Right lobe of liver (tissue), 4 donors: ENCODE measurements at regions not wholly inside any gene's neighbourhood (a gene's known extent, or its start where the extent isn't known, plus 50 kb on each side); places are given as distances from the start of the nearest gene placed in this dataset.

Experiments used
- CTCF ChIP-seq, 4 donors: fragments of 200-600 bp in 3 of 4; fragments of 450-650 bp in 1 of 4; IDR thresholded peaks; one replicate each; pipeline versions ENCODE4 v1.5.1 to v1.8.0; 2016 to 2022; ENCODE audit warnings: antibody characterized with exemption in 4 of 4, mild to moderate bottlenecking in 2 of 4
- POLR2A ChIP-seq: fragments of 450-650 bp; IDR thresholded peaks from one replicate; pipeline ENCODE4 v1.6.1; 2017; ENCODE audit warnings: antibody characterized with exemption, mild to moderate bottlenecking
- donor health status: DM: no; HTN: no; CAD: no.
- donor health status: DM: no; HTN: no; CAD: no.
- donor health status: DM: no; HTN: yes; CAD: no.

GRCh38 chr5:57700072-57700471 is 217.5 kb upstream of the ACTBL2 start:
- no peak for TF ChIP-seq CTCF (IDR thresholded peaks at IDR 0.05)
- no peak for TF ChIP-seq POLR2A
